ENCODE measurements at regions not wholly inside any gene's neighbourhood (a gene's known extent, or its start where the extent isn't known, plus 50 kb on each side); places are given as distances from the start of the nearest gene placed in this dataset.
"Not testable (repeated sequence)": the region's sequence is repeated elsewhere in the genome, so short reads cannot be mapped to it uniquely, and the experiment has no call there.

DNA sequence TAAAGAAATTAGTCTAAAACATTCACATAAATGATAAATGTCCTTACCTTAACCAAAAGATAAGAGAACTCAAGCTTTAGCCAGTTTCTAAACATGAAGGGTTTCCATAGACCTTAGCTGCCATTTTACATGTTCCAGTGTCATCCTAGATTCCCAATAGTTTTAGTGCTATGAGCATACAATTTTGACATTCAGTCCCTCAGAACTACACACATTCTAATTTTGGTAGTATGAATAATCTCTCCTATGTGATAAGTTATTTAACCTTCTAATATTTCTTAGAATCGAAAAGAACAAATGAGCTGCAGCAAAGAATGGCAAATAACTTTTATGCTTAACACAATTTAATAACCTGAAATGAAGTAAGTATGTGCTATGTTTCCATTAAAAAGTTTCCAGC is 338.5 kb downstream of the TYW1 start:
- TF ChIP-seq, protein P1, sequence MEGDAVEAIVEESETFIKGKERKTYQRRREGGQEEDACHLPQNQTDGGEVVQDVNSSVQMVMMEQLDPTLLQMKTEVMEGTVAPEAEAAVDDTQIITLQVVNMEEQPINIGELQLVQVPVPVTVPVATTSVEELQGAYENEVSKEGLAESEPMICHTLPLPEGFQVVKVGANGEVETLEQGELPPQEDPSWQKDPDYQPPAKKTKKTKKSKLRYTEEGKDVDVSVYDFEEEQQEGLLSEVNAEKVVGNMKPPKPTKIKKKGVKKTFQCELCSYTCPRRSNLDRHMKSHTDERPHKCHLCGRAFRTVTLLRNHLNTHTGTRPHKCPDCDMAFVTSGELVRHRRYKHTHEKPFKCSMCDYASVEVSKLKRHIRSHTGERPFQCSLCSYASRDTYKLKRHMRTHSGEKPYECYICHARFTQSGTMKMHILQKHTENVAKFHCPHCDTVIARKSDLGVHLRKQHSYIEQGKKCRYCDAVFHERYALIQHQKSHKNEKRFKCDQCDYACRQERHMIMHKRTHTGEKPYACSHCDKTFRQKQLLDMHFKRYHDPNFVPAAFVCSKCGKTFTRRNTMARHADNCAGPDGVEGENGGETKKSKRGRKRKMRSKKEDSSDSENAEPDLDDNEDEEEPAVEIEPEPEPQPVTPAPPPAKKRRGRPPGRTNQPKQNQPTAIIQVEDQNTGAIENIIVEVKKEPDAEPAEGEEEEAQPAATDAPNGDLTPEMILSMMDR (IDR thresholded peaks at IDR 0.05; ENCODE audit: low read depth, low read length, missing input control), result not testable (repeated sequence)
- not testable (repeated sequence) for TF ChIP-seq TAF1 (conservative IDR thresholded peaks at IDR 0.05); NR2F2 (IDR thresholded peaks at IDR 0.05); GABPA (IDR thresholded peaks at IDR 0.05 in 1 of 2, conservative IDR thresholded peaks at IDR 0.05 in 1 of 2); HNF4A (conservative IDR thresholded peaks at IDR 0.05); EGR1 (IDR thresholded peaks at IDR 0.05; ENCODE audit: low read depth in 2 of 2); JUND (IDR thresholded peaks at IDR 0.05); SP1 (IDR thresholded peaks at IDR 0.05); YY1 (IDR thresholded peaks at IDR 0.05); RAD21 (IDR thresholded peaks at IDR 0.05)
- TF ChIP-seq, protein P2, sequence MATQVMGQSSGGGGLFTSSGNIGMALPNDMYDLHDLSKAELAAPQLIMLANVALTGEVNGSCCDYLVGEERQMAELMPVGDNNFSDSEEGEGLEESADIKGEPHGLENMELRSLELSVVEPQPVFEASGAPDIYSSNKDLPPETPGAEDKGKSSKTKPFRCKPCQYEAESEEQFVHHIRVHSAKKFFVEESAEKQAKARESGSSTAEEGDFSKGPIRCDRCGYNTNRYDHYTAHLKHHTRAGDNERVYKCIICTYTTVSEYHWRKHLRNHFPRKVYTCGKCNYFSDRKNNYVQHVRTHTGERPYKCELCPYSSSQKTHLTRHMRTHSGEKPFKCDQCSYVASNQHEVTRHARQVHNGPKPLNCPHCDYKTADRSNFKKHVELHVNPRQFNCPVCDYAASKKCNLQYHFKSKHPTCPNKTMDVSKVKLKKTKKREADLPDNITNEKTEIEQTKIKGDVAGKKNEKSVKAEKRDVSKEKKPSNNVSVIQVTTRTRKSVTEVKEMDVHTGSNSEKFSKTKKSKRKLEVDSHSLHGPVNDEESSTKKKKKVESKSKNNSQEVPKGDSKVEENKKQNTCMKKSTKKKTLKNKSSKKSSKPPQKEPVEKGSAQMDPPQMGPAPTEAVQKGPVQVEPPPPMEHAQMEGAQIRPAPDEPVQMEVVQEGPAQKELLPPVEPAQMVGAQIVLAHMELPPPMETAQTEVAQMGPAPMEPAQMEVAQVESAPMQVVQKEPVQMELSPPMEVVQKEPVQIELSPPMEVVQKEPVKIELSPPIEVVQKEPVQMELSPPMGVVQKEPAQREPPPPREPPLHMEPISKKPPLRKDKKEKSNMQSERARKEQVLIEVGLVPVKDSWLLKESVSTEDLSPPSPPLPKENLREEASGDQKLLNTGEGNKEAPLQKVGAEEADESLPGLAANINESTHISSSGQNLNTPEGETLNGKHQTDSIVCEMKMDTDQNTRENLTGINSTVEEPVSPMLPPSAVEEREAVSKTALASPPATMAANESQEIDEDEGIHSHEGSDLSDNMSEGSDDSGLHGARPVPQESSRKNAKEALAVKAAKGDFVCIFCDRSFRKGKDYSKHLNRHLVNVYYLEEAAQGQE (IDR thresholded peaks at IDR 0.05), result not testable (repeated sequence)
- TF ChIP-seq, protein P3, sequence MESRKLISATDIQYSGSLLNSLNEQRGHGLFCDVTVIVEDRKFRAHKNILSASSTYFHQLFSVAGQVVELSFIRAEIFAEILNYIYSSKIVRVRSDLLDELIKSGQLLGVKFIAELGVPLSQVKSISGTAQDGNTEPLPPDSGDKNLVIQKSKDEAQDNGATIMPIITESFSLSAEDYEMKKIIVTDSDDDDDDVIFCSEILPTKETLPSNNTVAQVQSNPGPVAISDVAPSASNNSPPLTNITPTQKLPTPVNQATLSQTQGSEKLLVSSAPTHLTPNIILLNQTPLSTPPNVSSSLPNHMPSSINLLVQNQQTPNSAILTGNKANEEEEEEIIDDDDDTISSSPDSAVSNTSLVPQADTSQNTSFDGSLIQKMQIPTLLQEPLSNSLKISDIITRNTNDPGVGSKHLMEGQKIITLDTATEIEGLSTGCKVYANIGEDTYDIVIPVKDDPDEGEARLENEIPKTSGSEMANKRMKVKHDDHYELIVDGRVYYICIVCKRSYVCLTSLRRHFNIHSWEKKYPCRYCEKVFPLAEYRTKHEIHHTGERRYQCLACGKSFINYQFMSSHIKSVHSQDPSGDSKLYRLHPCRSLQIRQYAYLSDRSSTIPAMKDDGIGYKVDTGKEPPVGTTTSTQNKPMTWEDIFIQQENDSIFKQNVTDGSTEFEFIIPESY (IDR thresholded peaks at IDR 0.05), result not testable (repeated sequence)
- TF ChIP-seq, protein P4, sequence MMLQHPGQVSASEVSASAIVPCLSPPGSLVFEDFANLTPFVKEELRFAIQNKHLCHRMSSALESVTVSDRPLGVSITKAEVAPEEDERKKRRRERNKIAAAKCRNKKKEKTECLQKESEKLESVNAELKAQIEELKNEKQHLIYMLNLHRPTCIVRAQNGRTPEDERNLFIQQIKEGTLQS (IDR thresholded peaks at IDR 0.05), result not testable (repeated sequence)
- TF ChIP-seq, protein P5, sequence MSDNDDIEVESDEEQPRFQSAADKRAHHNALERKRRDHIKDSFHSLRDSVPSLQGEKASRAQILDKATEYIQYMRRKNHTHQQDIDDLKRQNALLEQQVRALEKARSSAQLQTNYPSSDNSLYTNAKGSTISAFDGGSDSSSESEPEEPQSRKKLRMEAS (IDR thresholded peaks at IDR 0.05), result not testable (repeated sequence)
